Colonic mucosa (tissue), 4 donors: ENCODE measurements at regions not wholly inside any gene's neighbourhood (a gene's known extent, or its start where the extent isn't known, plus 50 kb on each side); places are given as distances from the start of the nearest gene placed in this dataset.

ENCODE experiments used
- DNase-seq: peaks from one replicate; pipeline ENCODE4 v3.0.0-alpha.2; 2020
- H3K27ac ChIP-seq: fragments of 200-600 bp; one replicate; pipeline ENCODE4 v1.8.0; 2021
- H3K27me3 ChIP-seq: fragments of 200-600 bp; one replicate; pipeline ENCODE4 v1.8.0; 2021
- H3K36me3 ChIP-seq: fragments of 200-600 bp; one replicate; pipeline ENCODE4 v1.8.0; 2021
- H3K4me1 ChIP-seq: fragments of 200-600 bp; one replicate; pipeline ENCODE4 v1.8.0; 2021; ENCODE audit warnings: mild to moderate bottlenecking
- H3K4me3 ChIP-seq: fragments of 200-600 bp; one replicate; pipeline ENCODE4 v1.8.0; 2021
- H3K9ac ChIP-seq, 2 donors: one replicate each; pipeline ENCODE4 v1.7.0; 2013; ENCODE audit warnings: control low read depth in 2 of 2, low read depth in 2 of 2, low read length in 2 of 2
- H3K9me3 ChIP-seq: fragments of 200-600 bp; one replicate; pipeline ENCODE4 v1.8.0; 2021
- CTCF ChIP-seq: fragments of 200-600 bp; IDR thresholded peaks from one replicate; pipeline ENCODE4 v1.8.0; 2022; ENCODE audit warnings: antibody characterized with exemption, mild to moderate bottlenecking
- intact Hi-C: fragments of 100-400 bp; cut with DNase I; formaldehyde crosslinking; loops from one replicate; pipeline ENCODE4 v1.14.1; 2022
- donor health status: healthy.
- donor health status: DM: no; HTN: no; CAD: no.
- donor health status: DM: no; HTN: no; CAD: no.

GRCh38 chr12:126189856-126190255 is 1124.6 kb downstream of the AACS start:
- H3K27me3 ChIP-seq = no peaks in the 10 kb centered on the region
- no peaks in the 10 kb centered on the region for H3K4me1 ChIP-seq
- no peak overlapping the region for H3K4me3 ChIP-seq
- no peak for TF ChIP-seq CTCF
- DNase-seq = no peak
- H3K27ac ChIP-seq = no peak overlapping the region
- no peaks in the 10 kb centered on the region for H3K9me3 ChIP-seq
- H3K9ac ChIP-seq = no peak overlapping the region
- intact Hi-C loops = no loop called here
- H3K36me3 ChIP-seq = no peaks in the 10 kb centered on the region

GRCh38 chr12:126191031-126191891 is 1126.0 kb downstream of the AACS start:
- DNase-seq = no peak
- Histone ChIP-seq H3K9me3 (no peaks in the 10 kb centered on the region), H3K36me3 (no peaks in the 10 kb centered on the region), H3K9ac (no peak overlapping the region), H3K4me3 (peak overlapping the region; percentile 12), H3K4me1 (no peaks in the 10 kb centered on the region), H3K27me3 (no peaks in the 10 kb centered on the region), H3K27ac (no peak overlapping the region)
- no peak for TF ChIP-seq CTCF
- intact Hi-C loops = no loop called here

- Histone ChIP-seq H3K9me3 (no peaks in the 10 kb centered on the region), H3K27ac (no peak overlapping the region)
Observed at GRCh38 chr12:126191949-126192348, 1126.7 kb downstream of the AACS start.

GRCh38 chr12:126193190-126193589 is 1128.0 kb downstream of the AACS start:
- H3K36me3 ChIP-seq = no peaks in the 10 kb centered on the region
- H3K9ac ChIP-seq = no peak overlapping the region
- intact Hi-C loops = no loop called here
- H3K27ac ChIP-seq = no peak overlapping the region
- H3K27me3 ChIP-seq = no peaks in the 10 kb centered on the region
- H3K4me1 ChIP-seq = no peaks in the 10 kb centered on the region
- no peak for TF ChIP-seq CTCF
- DNase-seq = no peak
- H3K4me3 ChIP-seq = no peak overlapping the region
- H3K9me3 ChIP-seq = no peaks in the 10 kb centered on the region

More at GRCh38 chr12:126191949-126192348, 1126.7 kb downstream of the AACS start:
- DNase-seq = no peak
- TF ChIP-seq CTCF = no peak
- H3K4me1 ChIP-seq = no peaks in the 10 kb centered on the region
- H3K9ac ChIP-seq = no peak overlapping the region
- no peak overlapping the region for H3K4me3 ChIP-seq
- no peaks in the 10 kb centered on the region for H3K36me3 ChIP-seq
- intact Hi-C loops = no loop called here
- no peaks in the 10 kb centered on the region for H3K27me3 ChIP-seq

GRCh38 chr12:126196263-126196662 is 1131.0 kb downstream of the AACS start:
- H3K36me3 ChIP-seq = no peaks in the 10 kb centered on the region
- H3K27ac ChIP-seq = no peak overlapping the region
- no peak overlapping the region for H3K9ac ChIP-seq
- no peak overlapping the region for H3K4me3 ChIP-seq
- no peak for DNase-seq
- no peak for TF ChIP-seq CTCF
- H3K27me3 ChIP-seq = no peaks in the 10 kb centered on the region
- intact Hi-C loops = no loop called here
- no peaks in the 10 kb centered on the region for H3K4me1 ChIP-seq
- no peaks in the 10 kb centered on the region for H3K9me3 ChIP-seq
